H9 (cell line): ENCODE measurements at regions not wholly inside any gene's neighbourhood (a gene's known extent, or its start where the extent isn't known, plus 50 kb on each side); places are given as distances from the start of the nearest gene placed in this dataset.

Experiments
- DNase-seq: peaks from one replicate; pipeline ENCODE4 v3.0.0-alpha.2; 2017
- H2AFZ ChIP-seq: one replicate; pipeline ENCODE4 v1.6.1; 2013; ENCODE audit warnings: mild to moderate bottlenecking, low read length, control low read depth, moderate library complexity
- H2AK5ac ChIP-seq: 2 replicates; pipeline ENCODE4 v1.6.1; 2013; ENCODE audit warnings: low read length, control low read depth, mixed read lengths; ENCODE audit not compliant: insufficient read length
- H2BK120ac ChIP-seq: one replicate; pipeline ENCODE4 v1.6.1; 2013; ENCODE audit warnings: low read depth, mild to moderate bottlenecking, low read length, control low read depth, inconsistent platforms; ENCODE audit not compliant: poor library complexity, severe bottlenecking
- H2BK12ac ChIP-seq: 2 replicates; pipeline ENCODE4 v1.6.1; 2013; ENCODE audit warnings: low read length, control low read depth, mixed read lengths, low read depth; ENCODE audit not compliant: insufficient read length
- H2BK15ac ChIP-seq: 2 replicates; pipeline ENCODE4 v1.6.1; 2013; ENCODE audit warnings: low read depth, low read length, control low read depth
- H2BK20ac ChIP-seq: one replicate; pipeline ENCODE4 v1.6.1; 2013; ENCODE audit warnings: low read depth, mild to moderate bottlenecking, low read length, control low read depth, inconsistent platforms; ENCODE audit not compliant: poor library complexity, severe bottlenecking
- H2BK5ac ChIP-seq: 2 replicates; pipeline ENCODE4 v1.6.1; 2013; ENCODE audit warnings: low read length, control low read depth, mixed read lengths; ENCODE audit not compliant: insufficient read length
- H3K14ac ChIP-seq: 2 replicates; pipeline ENCODE4 v1.6.1; 2013; ENCODE audit warnings: low read length, control low read depth; ENCODE audit not compliant: insufficient read depth
- H3K18ac ChIP-seq: 2 replicates; pipeline ENCODE4 v1.6.1; 2013; ENCODE audit warnings: low read depth, mild to moderate bottlenecking, mixed read lengths, low read length, control low read depth; ENCODE audit not compliant: insufficient read length
- H3K23ac ChIP-seq: 2 replicates; pipeline ENCODE4 v1.6.1; 2013; ENCODE audit warnings: low read length, control low read depth, mixed read lengths, low read depth; ENCODE audit not compliant: insufficient read length
- H3K23me2 ChIP-seq: 2 replicates; pipeline ENCODE4 v1.6.1; 2013; ENCODE audit warnings: low read depth, mild to moderate bottlenecking, mixed read lengths, low read length, control low read depth; ENCODE audit not compliant: insufficient read length, poor library complexity, severe bottlenecking
- H3K27ac ChIP-seq: 2 replicates; pipeline ENCODE4 v1.5.1; 2013; ENCODE audit warnings: low read length, control low read depth, mixed read lengths, low read depth; ENCODE audit not compliant: insufficient read length
- H3K27me3 ChIP-seq: 2 replicates; pipeline ENCODE4 v1.6.1; 2013; ENCODE audit warnings: low read length, control low read depth, inconsistent platforms; ENCODE audit not compliant: insufficient read depth
- H3K4ac ChIP-seq: 2 replicates; pipeline ENCODE4 v1.6.1; 2013; ENCODE audit warnings: low read depth, mild to moderate bottlenecking, control low read depth, inconsistent platforms, low read length, moderate library complexity
- H3K4me1 ChIP-seq: 2 replicates; pipeline ENCODE4 v1.6.1; 2013; ENCODE audit warnings: low read length, control low read depth, inconsistent platforms; ENCODE audit not compliant: insufficient read depth
- H3K4me2 ChIP-seq: 2 replicates; pipeline ENCODE4 v1.6.1; 2013; ENCODE audit warnings: low read length, control low read depth, mixed read lengths; ENCODE audit not compliant: insufficient read length, insufficient read depth
- H3K56ac ChIP-seq: 2 replicates; pipeline ENCODE4 v1.6.1; 2013; ENCODE audit warnings: low read depth, mild to moderate bottlenecking, mixed read lengths, low read length, control low read depth; ENCODE audit not compliant: insufficient read length
- H3K79me1 ChIP-seq: 2 replicates; pipeline ENCODE4 v1.6.1; 2013; ENCODE audit warnings: low read depth, mild to moderate bottlenecking, moderate library complexity, low read length, control low read depth, inconsistent platforms; ENCODE audit not compliant: insufficient read depth, poor library complexity, severe bottlenecking
- H3K79me2 ChIP-seq: 2 replicates; pipeline ENCODE4 v1.6.1; 2013; ENCODE audit warnings: low read length, control low read depth, inconsistent platforms; ENCODE audit not compliant: insufficient read depth
- H3K9ac ChIP-seq: 2 replicates; pipeline ENCODE4 v1.6.1; 2013; ENCODE audit warnings: low read length, control low read depth, mixed read lengths; ENCODE audit not compliant: insufficient read length; ENCODE audit errors: extremely low read depth
- H3K9me3 ChIP-seq: one replicate; pipeline ENCODE4 v1.6.1; 2013; ENCODE audit warnings: low read depth, low read length, inconsistent platforms; ENCODE audit not compliant: control insufficient read depth
- H3T11ph ChIP-seq: one replicate; pipeline ENCODE4 v1.6.1; 2013; ENCODE audit warnings: mild to moderate bottlenecking, low read length, control low read depth, inconsistent platforms
- H4K20me1 ChIP-seq: one replicate; pipeline ENCODE4 v1.6.1; 2013; ENCODE audit not compliant: control insufficient read depth, insufficient read length, insufficient read depth
- H4K5ac ChIP-seq: 2 replicates; pipeline ENCODE4 v1.6.1; 2013; ENCODE audit warnings: low read depth, mild to moderate bottlenecking, mixed read lengths, low read length, control low read depth; ENCODE audit not compliant: insufficient read length
- H4K8ac ChIP-seq: replicated peaks from 2 replicates; pipeline ENCODE4 v1.6.1; 2013; ENCODE audit warnings: low read length, control low read depth, mixed read lengths, low read depth; ENCODE audit not compliant: insufficient read length
- H4K91ac ChIP-seq: 2 replicates; pipeline ENCODE4 v1.6.1; 2013; ENCODE audit warnings: low read depth, mild to moderate bottlenecking, moderate library complexity, mixed read lengths, low read length, control low read depth; ENCODE audit not compliant: insufficient read length
- H3K27ac Mint-ChIP-seq, 3 experiments: 2 replicates in 2 of 3; 3 replicates in 1 of 3; pipeline ENCODE4 v1.8.0; 2020 to 2021; ENCODE audit warnings: mixed read lengths in 3 of 3, mild to moderate bottlenecking in 1 of 3, moderate library complexity in 1 of 3
- H3K27me3 Mint-ChIP-seq: 2 replicates; pipeline ENCODE4 v1.8.0; 2021; ENCODE audit warnings: low read depth, mild to moderate bottlenecking, moderate library complexity, mixed read lengths
- H3K36me3 Mint-ChIP-seq, 3 experiments: 2 replicates in 2 of 3; 3 replicates in 1 of 3; pipeline ENCODE4 v1.8.0; 2020 to 2021; ENCODE audit warnings: low read depth in 3 of 3, mixed read lengths in 3 of 3; ENCODE audit not compliant: insufficient read depth in 1 of 3
- H3K4me1 Mint-ChIP-seq, 2 experiments: 2 replicates each; pipeline ENCODE4 v1.8.0; 2020; ENCODE audit warnings: mixed read lengths in 2 of 2
- H3K4me3 Mint-ChIP-seq, 2 experiments: 2 replicates in 1 of 2; 3 replicates in 1 of 2; pipeline ENCODE4 v1.8.0; 2020 to 2021; ENCODE audit warnings: mild to moderate bottlenecking in 2 of 2, mixed read lengths in 2 of 2, moderate library complexity in 1 of 2
- H3K9me3 Mint-ChIP-seq, 2 experiments: 2 replicates in 1 of 2; 3 replicates in 1 of 2; pipeline ENCODE4 v1.8.0; 2020; ENCODE audit warnings: mild to moderate bottlenecking in 2 of 2, mixed read lengths in 2 of 2, moderate library complexity in 1 of 2
- WGBS: extraction: QIAGEN DNeasy Blood & Tissue Kit; methylation state at CpG from one replicate; pipeline ENCODE4 v1.1.7; 2013; ENCODE audit warnings: missing lambda C conversion rate, low lambda C conversion rate, mixed read lengths; ENCODE audit not compliant: insufficient read length; ENCODE audit errors: extremely low coverage; 5-methylcytosine and 5-hydroxymethylcytosine counted together
- TF ChIP-seq, protein P1 (sequence below): fragments of 200-600 bp; sonication (generic); conservative IDR thresholded peaks from 3 replicates; pipeline ENCODE4 v1.8.0; 2021; ENCODE audit warnings: antibody characterized with exemption, mild to moderate bottlenecking

DNA sequence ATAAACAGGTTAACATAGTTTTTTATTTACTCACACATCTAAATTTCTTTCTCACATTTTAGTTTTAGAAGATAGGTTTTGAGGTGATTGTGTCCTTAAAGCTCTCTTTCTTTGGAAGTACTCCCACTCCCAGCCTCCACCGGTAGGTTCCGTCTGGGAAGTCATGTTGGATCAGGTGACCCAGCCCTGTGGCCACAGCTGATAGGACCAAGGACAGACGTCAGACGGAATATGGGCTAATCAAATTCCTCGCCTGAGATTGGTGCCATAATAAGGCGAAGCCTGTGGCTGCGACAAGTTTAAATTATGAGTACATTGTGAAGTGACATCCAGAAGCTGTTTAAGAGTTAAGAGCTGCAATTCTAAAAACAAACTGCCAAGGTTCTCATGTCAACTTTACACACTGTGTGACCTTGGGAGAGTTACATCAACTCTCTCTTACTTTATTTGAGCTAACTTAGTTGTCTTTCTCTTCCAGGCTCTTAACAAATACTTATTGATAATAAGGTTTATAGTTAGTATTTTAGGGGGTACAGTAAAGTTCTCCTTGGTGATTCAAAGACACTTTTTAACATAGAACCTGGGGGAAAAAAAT is 133.6 kb downstream of the NPY start:
- peaks cover 15 to 16% of the 10 kb centered on the region in 2 experiments for H3K9me3 Mint-ChIP-seq

More for the DNA sequence above, 133.6 kb downstream of the NPY start:
- H2BK5ac ChIP-seq, result no peak overlapping the region
- no peak overlapping the region for H3K27ac ChIP-seq
- H3K27me3 Mint-ChIP-seq, result peaks cover 17% of the 10 kb centered on the region
- no peak overlapping the region for H3K56ac ChIP-seq
- H3K14ac ChIP-seq, result no peak overlapping the region
- no peak overlapping the region for H3T11ph ChIP-seq
- peaks cover 5% of the 10 kb centered on the region; the same call in 1 of the 2 replicates for H3K4me1 ChIP-seq
- no peak overlapping the region for H2AK5ac ChIP-seq
- no peak overlapping the region for H3K27ac Mint-ChIP-seq
- no peak overlapping the region for H2BK120ac ChIP-seq
- H3K79me2 ChIP-seq, result no peaks in the 10 kb centered on the region
- peaks cover 8% of the 10 kb centered on the region in 2 experiments for H3K4me1 Mint-ChIP-seq
- no peak overlapping the region for H4K91ac ChIP-seq
- no peak overlapping the region for H4K5ac ChIP-seq
- no peak overlapping the region for H4K8ac ChIP-seq
- no peak overlapping the region for H3K18ac ChIP-seq
- H2AFZ ChIP-seq, result no peak overlapping the region
- H3K36me3 Mint-ChIP-seq, result peaks cover 11 to 17% (median 11%) of the 10 kb centered on the region in 3 experiments
- no peaks in the 10 kb centered on the region for H4K20me1 ChIP-seq
- no peaks in the 10 kb centered on the region for H3K9me3 ChIP-seq
- H3K4me2 ChIP-seq, result no peak overlapping the region
- H3K79me1 ChIP-seq, result no peaks in the 10 kb centered on the region
- H2BK12ac ChIP-seq, result no peak overlapping the region
- H3K23ac ChIP-seq, result no peak overlapping the region
- no CpG with 5 or more reads among the region's 7 CpGs for WGBS
- no peak overlapping the region for H2BK20ac ChIP-seq
- no peak overlapping the region for H3K9ac ChIP-seq
- TF ChIP-seq, protein P1, sequence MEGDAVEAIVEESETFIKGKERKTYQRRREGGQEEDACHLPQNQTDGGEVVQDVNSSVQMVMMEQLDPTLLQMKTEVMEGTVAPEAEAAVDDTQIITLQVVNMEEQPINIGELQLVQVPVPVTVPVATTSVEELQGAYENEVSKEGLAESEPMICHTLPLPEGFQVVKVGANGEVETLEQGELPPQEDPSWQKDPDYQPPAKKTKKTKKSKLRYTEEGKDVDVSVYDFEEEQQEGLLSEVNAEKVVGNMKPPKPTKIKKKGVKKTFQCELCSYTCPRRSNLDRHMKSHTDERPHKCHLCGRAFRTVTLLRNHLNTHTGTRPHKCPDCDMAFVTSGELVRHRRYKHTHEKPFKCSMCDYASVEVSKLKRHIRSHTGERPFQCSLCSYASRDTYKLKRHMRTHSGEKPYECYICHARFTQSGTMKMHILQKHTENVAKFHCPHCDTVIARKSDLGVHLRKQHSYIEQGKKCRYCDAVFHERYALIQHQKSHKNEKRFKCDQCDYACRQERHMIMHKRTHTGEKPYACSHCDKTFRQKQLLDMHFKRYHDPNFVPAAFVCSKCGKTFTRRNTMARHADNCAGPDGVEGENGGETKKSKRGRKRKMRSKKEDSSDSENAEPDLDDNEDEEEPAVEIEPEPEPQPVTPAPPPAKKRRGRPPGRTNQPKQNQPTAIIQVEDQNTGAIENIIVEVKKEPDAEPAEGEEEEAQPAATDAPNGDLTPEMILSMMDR, result no peak
- no peak overlapping the region for H2BK15ac ChIP-seq
- H3K27me3 ChIP-seq, result no peaks in the 10 kb centered on the region
- H3K4me3 Mint-ChIP-seq, result no peak overlapping the region
- H3K4ac ChIP-seq, result no peak overlapping the region
- no peaks in the 10 kb centered on the region for H3K23me2 ChIP-seq
- no peak for DNase-seq
